ENCODE measurements at regions not wholly inside any gene's neighbourhood (a gene's known extent, or its start where the extent isn't known, plus 50 kb on each side); places are given as distances from the start of the nearest gene placed in this dataset.

- TF ChIP-seq CTCF (IDR thresholded peaks at IDR 0.05 in 8 of 11, conservative IDR thresholded peaks at IDR 0.05 in 3 of 11) (no peak), POLR2A (IDR thresholded peaks at IDR 0.05) (no peak), POLR2AphosphoS5 (IDR thresholded peaks at IDR 0.05) (no peak)
Observed at GRCh38 chr4:62948108-62948507, 1461.1 kb downstream of the TECRL start.
